ENCODE measurements at regions not wholly inside any gene's neighbourhood (a gene's known extent, or its start where the extent isn't known, plus 50 kb on each side); places are given as distances from the start of the nearest gene placed in this dataset.

DNA sequence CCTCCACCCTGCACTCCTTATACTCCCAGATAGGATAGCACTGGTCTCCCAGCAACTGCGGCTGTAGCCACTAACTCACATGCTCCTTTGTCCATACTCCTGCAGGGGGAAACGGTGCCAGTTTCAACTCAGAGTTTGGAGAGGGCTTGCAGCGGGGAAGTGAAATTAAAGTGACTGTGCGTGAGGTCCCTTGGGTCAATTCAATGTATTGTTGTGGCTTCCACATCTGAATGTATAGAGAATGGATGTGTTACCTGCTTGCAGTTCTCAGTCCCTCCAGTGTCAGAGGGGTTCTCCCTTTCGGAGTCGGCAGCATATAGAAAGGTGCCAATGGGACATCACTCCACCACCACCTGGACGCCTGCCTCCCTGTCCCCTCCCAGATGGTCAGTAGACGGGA is 93.6 kb upstream of the CNKSR3 start:
- Histone ChIP-seq H3K9ac (ENCODE audit: low read depth, low read length) (no peak overlapping the region), H3K27me3 (ENCODE audit: insufficient read depth, low read length) (no peaks in the 10 kb centered on the region), H3K4me3 (ENCODE audit: low read length) (no peak overlapping the region), H3K27ac (ENCODE audit: low read length) (no peak overlapping the region), H3K9me3 (ENCODE audit: insufficient read depth, low read depth, low read length) (no peaks in the 10 kb centered on the region), H3K4me1 (ENCODE audit: insufficient read depth, low read length) (peaks cover 6% of the 10 kb centered on the region; the same call in 1 of the 2 replicates), H3K36me3 (ENCODE audit: insufficient read depth, low read depth, low read length) (no peaks in the 10 kb centered on the region)

DNA sequence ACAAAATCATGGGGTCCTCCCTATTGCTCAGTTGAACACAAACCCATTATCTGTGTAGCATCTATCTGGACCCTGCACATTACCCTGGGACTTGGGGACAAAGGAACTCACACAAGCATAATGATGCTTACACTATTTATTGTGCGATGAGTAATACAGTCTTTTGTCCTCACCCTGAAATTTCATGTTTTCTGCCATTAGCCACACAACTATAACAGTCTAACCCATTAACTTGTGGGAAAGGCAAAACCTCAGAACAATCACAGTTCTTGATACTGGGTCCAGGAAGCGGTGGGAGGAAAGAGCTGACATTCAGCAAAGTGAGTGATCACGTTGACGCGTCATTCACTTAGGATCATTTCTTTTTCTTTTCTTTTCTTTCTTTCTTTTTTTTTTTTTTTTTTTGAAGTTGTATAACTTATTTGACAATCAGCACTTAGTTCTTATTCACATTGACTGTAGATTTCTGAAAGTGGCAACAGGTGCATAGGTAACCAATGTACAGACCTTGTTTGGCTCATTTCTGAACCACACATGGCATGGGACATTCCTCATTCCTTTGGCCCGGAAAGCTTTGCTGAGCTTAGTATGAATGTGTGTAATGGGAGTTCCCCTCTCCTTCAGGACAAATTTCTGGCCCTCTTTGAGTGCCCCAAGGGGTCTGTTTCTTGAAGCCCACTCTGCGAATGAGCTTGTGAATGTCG is 94.8 kb upstream of the CNKSR3 start:
- Histone ChIP-seq H3K27ac (ENCODE audit: low read length) (no peak overlapping the region), H3K9me3 (ENCODE audit: insufficient read depth, low read depth, low read length) (no peaks in the 10 kb centered on the region), H3K4me3 (ENCODE audit: low read length) (no peak overlapping the region), H3K27me3 (ENCODE audit: insufficient read depth, low read length) (no peaks in the 10 kb centered on the region), H3K9ac (ENCODE audit: low read depth, low read length) (no peak overlapping the region), H3K36me3 (ENCODE audit: insufficient read depth, low read depth, low read length) (no peaks in the 10 kb centered on the region), H3K4me1 (ENCODE audit: insufficient read depth, low read length) (peaks cover 6% of the 10 kb centered on the region; the same call in 1 of the 2 replicates)

DNA sequence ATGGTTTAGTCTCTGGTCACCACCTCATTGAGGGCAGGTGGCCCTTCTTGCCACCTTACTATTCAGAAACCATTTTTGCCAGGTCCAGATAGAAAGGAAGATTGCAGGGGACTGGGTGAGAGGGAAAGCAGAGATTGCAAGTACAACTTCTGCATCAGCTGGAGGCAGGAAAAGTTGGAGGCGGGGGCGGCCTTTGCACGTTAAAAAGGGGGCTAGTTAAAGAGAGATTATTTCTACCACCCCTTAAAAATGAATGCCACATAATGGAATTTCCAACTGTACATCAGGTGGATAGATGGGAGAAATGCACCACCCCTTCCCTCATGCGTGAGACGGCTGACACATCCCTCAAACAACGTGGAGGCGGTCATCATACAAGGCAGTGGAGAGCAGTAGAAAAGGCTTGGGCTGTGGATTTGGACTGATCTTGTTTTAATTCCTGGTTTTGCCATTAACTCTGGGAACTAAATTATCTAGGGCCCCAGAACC is 95.4 kb upstream of the CNKSR3 start:
- Histone ChIP-seq H3K4me3 (ENCODE audit: low read length) (no peak overlapping the region), H3K36me3 (ENCODE audit: insufficient read depth, low read depth, low read length) (no peaks in the 10 kb centered on the region), H3K4me1 (ENCODE audit: insufficient read depth, low read length) (peaks cover 6% of the 10 kb centered on the region; the same call in 1 of the 2 replicates), H3K9me3 (ENCODE audit: insufficient read depth, low read depth, low read length) (no peaks in the 10 kb centered on the region), H3K27ac (ENCODE audit: low read length) (no peak overlapping the region), H3K27me3 (ENCODE audit: insufficient read depth, low read length) (no peaks in the 10 kb centered on the region), H3K9ac (ENCODE audit: low read depth, low read length) (no peak overlapping the region)

DNA sequence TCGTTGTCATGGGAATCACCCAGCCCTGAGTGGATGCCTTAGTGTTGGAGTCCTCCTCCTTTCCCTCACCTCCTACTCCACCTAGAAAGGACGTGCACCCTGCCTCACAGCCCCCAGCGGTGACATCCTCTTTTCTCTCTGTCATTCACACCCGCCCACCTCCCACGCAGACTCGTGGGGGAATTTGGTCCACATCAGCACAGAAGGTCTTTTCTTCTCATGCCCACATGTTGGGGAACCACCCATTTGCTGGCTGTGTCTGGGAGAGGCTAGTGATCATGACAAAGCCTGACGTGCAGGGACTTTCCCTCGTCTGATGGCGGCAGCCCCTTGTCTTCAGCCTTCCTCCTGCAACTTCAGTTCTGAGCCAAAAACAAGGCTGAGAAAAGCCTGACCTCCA is 96.0 kb upstream of the CNKSR3 start:
- Histone ChIP-seq H3K36me3 (ENCODE audit: insufficient read depth, low read depth, low read length) (no peaks in the 10 kb centered on the region), H3K27me3 (ENCODE audit: insufficient read depth, low read length) (no peaks in the 10 kb centered on the region), H3K9me3 (ENCODE audit: insufficient read depth, low read depth, low read length) (no peaks in the 10 kb centered on the region), H3K4me1 (ENCODE audit: insufficient read depth, low read length) (peaks cover 6% of the 10 kb centered on the region; the same call in 1 of the 2 replicates), H3K9ac (ENCODE audit: low read depth, low read length) (no peak overlapping the region), H3K27ac (ENCODE audit: low read length) (no peak overlapping the region), H3K4me3 (ENCODE audit: low read length) (no peak overlapping the region)

DNA sequence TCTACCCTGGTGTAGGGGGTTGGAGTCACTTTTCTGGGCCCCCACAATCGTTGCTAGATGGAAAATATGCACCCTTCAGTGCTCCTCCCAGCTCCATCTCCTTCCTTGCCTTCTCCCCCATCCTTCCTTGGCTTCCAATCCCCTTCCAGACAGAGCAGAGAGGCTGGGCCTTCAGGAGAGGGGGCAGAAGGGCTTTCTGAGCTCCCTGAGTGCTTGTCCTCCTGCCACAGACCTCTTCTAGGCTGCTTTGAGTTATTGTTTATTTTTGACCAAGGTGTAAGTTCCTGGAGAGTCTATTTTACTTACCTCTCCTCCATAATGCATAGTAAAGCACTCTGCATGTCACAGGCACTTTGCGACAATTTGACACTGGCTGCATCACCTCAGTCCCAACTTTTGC is 96.4 kb upstream of the CNKSR3 start:
- Histone ChIP-seq H3K4me1 (ENCODE audit: insufficient read depth, low read length) (peaks cover 6% of the 10 kb centered on the region; the same call in 1 of the 2 replicates), H3K27me3 (ENCODE audit: insufficient read depth, low read length) (no peaks in the 10 kb centered on the region)

DNA sequence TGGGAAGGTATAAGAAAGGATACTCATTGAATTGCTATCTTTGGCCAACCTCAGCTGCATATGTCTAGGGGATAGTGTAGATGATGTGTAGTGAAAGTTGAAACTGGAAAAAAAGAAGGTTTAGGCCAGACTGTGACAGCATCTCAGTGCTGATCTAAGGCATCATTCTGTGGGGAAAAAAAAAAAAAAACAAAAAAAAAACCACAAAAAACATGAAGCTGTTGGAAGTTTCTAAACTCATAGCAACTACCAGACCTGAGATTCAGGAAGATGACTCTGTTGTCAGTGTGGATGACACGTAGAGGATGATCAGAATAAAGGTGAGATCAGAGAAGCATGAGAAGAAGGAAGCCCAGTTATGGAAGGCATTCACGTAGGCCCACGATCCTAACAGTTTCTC is 100.8 kb upstream of the CNKSR3 start:
- Histone ChIP-seq H3K36me3 (ENCODE audit: insufficient read depth, low read depth, low read length) (no peaks in the 10 kb centered on the region), H3K4me3 (ENCODE audit: low read length) (no peak overlapping the region), H3K9me3 (ENCODE audit: insufficient read depth, low read depth, low read length) (no peaks in the 10 kb centered on the region), H3K27me3 (ENCODE audit: insufficient read depth, low read length) (no peaks in the 10 kb centered on the region), H3K27ac (ENCODE audit: low read length) (no peak overlapping the region), H3K4me1 (ENCODE audit: insufficient read depth, low read length) (no peaks in the 10 kb centered on the region), H3K9ac (ENCODE audit: low read depth, low read length) (no peak overlapping the region)

More for the DNA sequence above, 96.4 kb upstream of the CNKSR3 start:
- H3K27ac ChIP-seq (ENCODE audit: low read length), result no peak overlapping the region
- H3K4me3 ChIP-seq (ENCODE audit: low read length), result no peak overlapping the region
- H3K9ac ChIP-seq (ENCODE audit: low read depth, low read length), result no peak overlapping the region
- no peaks in the 10 kb centered on the region for H3K36me3 ChIP-seq (ENCODE audit: insufficient read depth, low read depth, low read length)
- H3K9me3 ChIP-seq (ENCODE audit: insufficient read depth, low read depth, low read length), result no peaks in the 10 kb centered on the region

DNA sequence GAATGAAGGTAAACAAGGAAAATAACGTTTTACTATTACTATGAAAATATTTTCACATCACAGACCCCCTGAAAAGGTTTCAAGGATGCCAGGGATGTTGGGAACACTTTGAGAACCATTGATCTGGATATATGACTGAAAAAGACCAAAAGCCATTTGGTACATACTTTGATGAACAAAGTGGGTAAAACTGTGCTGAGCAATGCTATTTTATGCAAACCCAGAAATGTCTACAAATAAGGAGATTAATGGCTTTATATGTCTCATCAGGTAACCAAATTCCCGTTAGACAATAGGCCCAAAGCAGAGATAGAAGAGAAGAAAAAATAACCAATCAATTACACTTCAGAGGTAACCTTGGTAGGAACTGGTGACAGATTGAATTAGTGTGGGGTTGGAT is 101.4 kb upstream of the CNKSR3 start:
- H3K9ac ChIP-seq (ENCODE audit: low read depth, low read length), result no peak overlapping the region
- no peak overlapping the region for H3K4me3 ChIP-seq (ENCODE audit: low read length)
- no peaks in the 10 kb centered on the region for H3K9me3 ChIP-seq (ENCODE audit: insufficient read depth, low read depth, low read length)
- H3K4me1 ChIP-seq (ENCODE audit: insufficient read depth, low read length), result no peaks in the 10 kb centered on the region
- no peak overlapping the region for H3K27ac ChIP-seq (ENCODE audit: low read length)
- H3K36me3 ChIP-seq (ENCODE audit: insufficient read depth, low read depth, low read length), result no peaks in the 10 kb centered on the region
- H3K27me3 ChIP-seq (ENCODE audit: insufficient read depth, low read length), result no peaks in the 10 kb centered on the region

DNA sequence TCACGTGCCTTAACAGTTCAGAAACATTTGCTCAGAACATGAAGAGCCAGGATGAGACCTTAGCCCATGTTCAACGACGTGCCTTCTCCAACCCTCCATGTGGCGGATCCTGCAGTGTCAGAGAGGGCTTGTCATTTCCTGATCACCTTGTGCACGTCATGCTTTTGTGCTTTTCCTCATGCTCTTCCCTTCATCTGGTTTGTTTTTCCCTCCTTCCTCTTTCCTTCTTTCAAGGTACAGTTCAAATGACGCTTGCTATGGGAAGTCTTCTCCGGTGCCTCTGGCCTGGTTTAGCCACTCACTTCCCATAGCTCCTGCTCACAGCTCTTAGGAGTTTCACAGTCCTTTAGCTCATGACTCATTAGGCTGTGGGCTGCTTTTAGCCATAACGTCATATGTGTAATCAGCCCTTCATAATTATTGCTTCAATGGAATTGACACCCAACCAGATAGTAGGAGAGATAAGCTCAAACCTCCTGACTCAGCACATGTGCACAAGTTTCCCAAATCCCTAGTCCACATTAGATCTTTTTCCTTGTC is 102.7 kb upstream of the CNKSR3 start:
- no peak overlapping the region for H3K27ac ChIP-seq (ENCODE audit: low read length)
- no peaks in the 10 kb centered on the region for H3K36me3 ChIP-seq (ENCODE audit: insufficient read depth, low read depth, low read length)
- no peak overlapping the region for H3K9ac ChIP-seq (ENCODE audit: low read depth, low read length)
- no peaks in the 10 kb centered on the region for H3K4me1 ChIP-seq (ENCODE audit: insufficient read depth, low read length)
- H3K4me3 ChIP-seq (ENCODE audit: low read length), result no peak overlapping the region
- H3K27me3 ChIP-seq (ENCODE audit: insufficient read depth, low read length), result no peaks in the 10 kb centered on the region
- no peaks in the 10 kb centered on the region for H3K9me3 ChIP-seq (ENCODE audit: insufficient read depth, low read depth, low read length)

DNA sequence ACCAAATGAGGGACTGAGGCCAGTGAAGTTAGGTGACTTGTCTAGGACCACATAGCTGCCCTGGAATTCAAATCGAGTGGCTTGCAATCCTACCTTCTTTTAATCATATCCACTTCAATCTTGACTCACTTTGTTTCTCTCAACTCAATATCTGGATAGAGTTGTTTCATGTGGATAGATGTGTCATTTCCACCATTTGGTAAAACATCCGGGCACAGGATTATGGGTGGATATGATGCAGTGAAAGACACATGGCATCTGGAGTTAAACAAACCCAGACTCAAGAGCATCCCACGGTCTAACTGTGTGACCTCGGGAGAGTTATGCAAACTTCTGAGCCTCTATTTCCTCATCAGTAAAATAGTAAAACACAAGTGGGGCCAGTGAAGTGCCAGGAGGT is 103.6 kb upstream of the CNKSR3 start:
- H3K27ac ChIP-seq (ENCODE audit: low read length), result no peak overlapping the region

DNA sequence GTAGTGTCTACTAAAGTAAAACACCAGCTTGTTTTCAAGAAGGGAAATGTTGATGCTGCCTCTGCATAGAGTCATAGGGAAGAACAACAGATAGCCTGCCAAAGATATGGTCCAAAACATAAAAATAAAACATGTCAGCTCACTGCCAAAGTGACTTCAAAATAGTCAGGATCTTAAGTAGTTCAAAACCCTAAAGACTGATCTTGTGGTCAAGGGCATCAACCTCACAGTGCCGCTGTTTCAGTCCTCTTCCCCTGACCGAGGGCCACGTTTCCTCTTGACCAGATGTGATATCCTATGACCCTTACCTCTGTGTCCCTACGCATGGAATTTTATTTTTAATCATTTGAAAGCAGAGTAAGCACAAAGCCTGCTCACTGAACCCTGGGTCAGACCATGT is 104.2 kb upstream of the CNKSR3 start:
- H3K4me1 ChIP-seq (ENCODE audit: insufficient read depth, low read length), result peaks cover 5% of the 10 kb centered on the region; the same call in 1 of the 2 replicates

More for the DNA sequence above, 103.6 kb upstream of the CNKSR3 start:
- no peak overlapping the region for H3K4me3 ChIP-seq (ENCODE audit: low read length)
- H3K9me3 ChIP-seq (ENCODE audit: insufficient read depth, low read depth, low read length), result no peaks in the 10 kb centered on the region
- no peaks in the 10 kb centered on the region for H3K36me3 ChIP-seq (ENCODE audit: insufficient read depth, low read depth, low read length)
- H3K9ac ChIP-seq (ENCODE audit: low read depth, low read length), result no peak overlapping the region
- H3K4me1 ChIP-seq (ENCODE audit: insufficient read depth, low read length), result no peaks in the 10 kb centered on the region
- H3K27me3 ChIP-seq (ENCODE audit: insufficient read depth, low read length), result no peaks in the 10 kb centered on the region

DNA sequence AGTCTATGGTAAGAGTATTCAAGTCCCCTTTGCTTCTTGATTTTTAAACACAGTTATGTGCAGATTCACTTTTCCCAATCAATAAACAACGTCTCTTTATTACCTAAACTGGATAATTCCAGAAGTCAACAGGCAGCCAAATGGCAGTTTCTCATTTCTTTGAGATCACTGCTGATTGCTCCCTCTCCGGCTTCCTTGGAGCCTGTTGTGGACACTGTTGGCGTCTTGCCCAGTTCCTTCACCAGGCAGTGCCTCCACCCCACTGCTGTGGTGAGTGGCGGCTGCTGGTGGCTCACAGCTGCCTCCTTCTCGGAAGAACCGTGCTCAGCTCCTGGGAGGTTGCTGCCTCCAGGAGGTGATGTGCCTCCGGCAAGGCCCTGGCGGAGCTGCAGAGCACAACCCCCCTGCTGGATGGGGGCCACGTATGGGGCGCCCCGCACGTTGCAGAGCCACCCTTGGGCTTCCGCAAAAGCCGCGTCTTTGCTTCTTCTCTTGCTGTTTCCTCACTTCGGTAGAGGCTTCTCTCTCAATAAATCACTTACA is 105.1 kb upstream of the CNKSR3 start:
- no peak overlapping the region for H3K27ac ChIP-seq (ENCODE audit: low read length)
- H3K4me3 ChIP-seq (ENCODE audit: low read length), result no peak overlapping the region
- peaks cover 5% of the 10 kb centered on the region; the same call in 1 of the 2 replicates for H3K4me1 ChIP-seq (ENCODE audit: insufficient read depth, low read length)
- H3K9ac ChIP-seq (ENCODE audit: low read depth, low read length), result no peak overlapping the region
- no peaks in the 10 kb centered on the region for H3K9me3 ChIP-seq (ENCODE audit: insufficient read depth, low read depth, low read length)
- no peaks in the 10 kb centered on the region for H3K36me3 ChIP-seq (ENCODE audit: insufficient read depth, low read depth, low read length)
- H3K27me3 ChIP-seq (ENCODE audit: insufficient read depth, low read length), result no peaks in the 10 kb centered on the region

More for the DNA sequence above, 104.2 kb upstream of the CNKSR3 start:
- Histone ChIP-seq H3K9me3 (ENCODE audit: insufficient read depth, low read depth, low read length) (no peaks in the 10 kb centered on the region), H3K27ac (ENCODE audit: low read length) (no peak overlapping the region), H3K4me3 (ENCODE audit: low read length) (no peak overlapping the region), H3K36me3 (ENCODE audit: insufficient read depth, low read depth, low read length) (no peaks in the 10 kb centered on the region), H3K9ac (ENCODE audit: low read depth, low read length) (no peak overlapping the region), H3K27me3 (ENCODE audit: insufficient read depth, low read length) (no peaks in the 10 kb centered on the region)

DNA sequence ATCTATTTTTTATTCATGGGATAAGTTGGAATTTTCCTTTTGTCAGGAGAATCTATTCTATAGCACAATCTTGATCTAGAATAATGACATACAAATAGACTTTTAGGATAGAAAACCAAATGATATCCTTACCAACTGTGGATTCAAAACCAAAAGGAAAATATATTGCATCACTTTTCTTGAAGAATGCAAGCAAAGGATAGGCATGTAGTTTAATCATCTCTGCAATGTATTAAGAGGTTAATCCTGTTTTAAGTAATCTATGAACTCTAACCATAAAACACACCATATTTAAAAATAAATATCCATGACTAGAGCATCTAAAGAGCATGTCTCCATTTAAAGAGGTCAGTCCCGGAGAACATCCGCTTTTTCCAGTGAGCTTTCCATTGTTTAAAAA is 106.7 kb upstream of the CNKSR3 start:
- no peak overlapping the region for H3K27ac ChIP-seq (ENCODE audit: low read length)
- H3K27me3 ChIP-seq (ENCODE audit: insufficient read depth, low read length), result no peaks in the 10 kb centered on the region
- H3K4me3 ChIP-seq (ENCODE audit: low read length), result no peak overlapping the region
- no peaks in the 10 kb centered on the region for H3K36me3 ChIP-seq (ENCODE audit: insufficient read depth, low read depth, low read length)
- H3K9ac ChIP-seq (ENCODE audit: low read depth, low read length), result no peak overlapping the region
- H3K4me1 ChIP-seq (ENCODE audit: insufficient read depth, low read length), result peaks cover 5% of the 10 kb centered on the region; the same call in 1 of the 2 replicates
- H3K9me3 ChIP-seq (ENCODE audit: insufficient read depth, low read depth, low read length), result no peaks in the 10 kb centered on the region

Data from iPS-20b (cell line).